Progenitor cell of endocrine pancreas (in vitro differentiated cells): ENCODE measurements at regions not wholly inside any gene's neighbourhood (a gene's known extent, or its start where the extent isn't known, plus 50 kb on each side); places are given as distances from the start of the nearest gene placed in this dataset.

Source experiments
- DNase-seq: peaks from one replicate; pipeline ENCODE4 v3.0.0; 2021; ENCODE audit warnings: low spot score; ENCODE audit not compliant: unreplicated experiment
- H3K27ac Mint-ChIP-seq: 2 replicates; pipeline ENCODE4 v1.8.0; 2021; ENCODE audit warnings: mild to moderate bottlenecking, moderate library complexity, mixed read lengths
- H3K27me3 Mint-ChIP-seq: 2 replicates; pipeline ENCODE4 v1.8.0; 2021; ENCODE audit warnings: mixed read lengths
- H3K36me3 Mint-ChIP-seq: 2 replicates; pipeline ENCODE4 v1.8.0; 2022; ENCODE audit warnings: mixed read lengths; ENCODE audit not compliant: insufficient read depth
- H3K4me1 Mint-ChIP-seq: 2 replicates; pipeline ENCODE4 v1.8.0; 2021; ENCODE audit warnings: low read depth, mixed read lengths
- H3K4me3 Mint-ChIP-seq: 2 replicates; pipeline ENCODE4 v1.8.0; 2021; ENCODE audit warnings: low read depth, mild to moderate bottlenecking, moderate library complexity, mixed read lengths
- H3K9me3 Mint-ChIP-seq: 2 replicates; pipeline ENCODE4 v1.8.0; 2021; ENCODE audit warnings: low read depth, mixed read lengths
- TF ChIP-seq, protein P1 (sequence below): fragments of 200-600 bp; sonication (generic); IDR thresholded peaks from one replicate; pipeline ENCODE4 v1.5.0; 2021; ENCODE audit warnings: antibody characterized with exemption, mild to moderate bottlenecking; ENCODE audit not compliant: unreplicated experiment

DNA sequence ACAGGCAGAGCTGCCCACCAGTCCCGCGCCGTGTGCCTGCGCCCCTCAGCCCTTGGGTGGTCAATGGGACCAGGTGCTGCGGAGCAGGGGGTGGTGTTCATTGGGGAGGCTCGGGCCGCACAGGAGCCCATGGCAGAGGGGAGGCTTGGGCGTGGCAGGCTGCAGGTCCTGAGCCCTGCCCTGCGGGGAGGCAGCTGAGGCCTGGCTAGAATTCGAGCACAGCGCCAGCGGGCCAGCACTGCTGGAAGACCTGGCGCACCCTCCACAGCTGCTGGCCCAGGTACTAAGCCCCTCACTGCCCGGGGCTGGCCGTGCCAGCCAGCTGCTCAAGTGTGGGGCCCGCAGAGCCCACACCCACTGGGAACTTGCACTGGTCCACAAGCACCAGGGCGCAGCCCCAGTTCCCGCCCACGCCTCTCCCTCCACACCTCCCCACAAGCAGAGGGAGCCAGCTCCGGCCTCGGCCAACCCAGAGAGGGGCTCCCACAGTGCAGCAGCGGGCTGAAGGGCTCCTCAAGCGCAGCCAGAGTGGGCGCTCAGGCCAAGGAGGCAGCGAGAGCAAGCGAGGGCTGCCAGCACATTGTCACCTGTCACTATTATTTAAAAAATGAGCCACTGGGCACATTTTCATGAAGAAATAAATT lies 645.8 kb downstream of the CENPC start:
- TF ChIP-seq, protein P1, sequence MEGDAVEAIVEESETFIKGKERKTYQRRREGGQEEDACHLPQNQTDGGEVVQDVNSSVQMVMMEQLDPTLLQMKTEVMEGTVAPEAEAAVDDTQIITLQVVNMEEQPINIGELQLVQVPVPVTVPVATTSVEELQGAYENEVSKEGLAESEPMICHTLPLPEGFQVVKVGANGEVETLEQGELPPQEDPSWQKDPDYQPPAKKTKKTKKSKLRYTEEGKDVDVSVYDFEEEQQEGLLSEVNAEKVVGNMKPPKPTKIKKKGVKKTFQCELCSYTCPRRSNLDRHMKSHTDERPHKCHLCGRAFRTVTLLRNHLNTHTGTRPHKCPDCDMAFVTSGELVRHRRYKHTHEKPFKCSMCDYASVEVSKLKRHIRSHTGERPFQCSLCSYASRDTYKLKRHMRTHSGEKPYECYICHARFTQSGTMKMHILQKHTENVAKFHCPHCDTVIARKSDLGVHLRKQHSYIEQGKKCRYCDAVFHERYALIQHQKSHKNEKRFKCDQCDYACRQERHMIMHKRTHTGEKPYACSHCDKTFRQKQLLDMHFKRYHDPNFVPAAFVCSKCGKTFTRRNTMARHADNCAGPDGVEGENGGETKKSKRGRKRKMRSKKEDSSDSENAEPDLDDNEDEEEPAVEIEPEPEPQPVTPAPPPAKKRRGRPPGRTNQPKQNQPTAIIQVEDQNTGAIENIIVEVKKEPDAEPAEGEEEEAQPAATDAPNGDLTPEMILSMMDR: no peak

DNA sequence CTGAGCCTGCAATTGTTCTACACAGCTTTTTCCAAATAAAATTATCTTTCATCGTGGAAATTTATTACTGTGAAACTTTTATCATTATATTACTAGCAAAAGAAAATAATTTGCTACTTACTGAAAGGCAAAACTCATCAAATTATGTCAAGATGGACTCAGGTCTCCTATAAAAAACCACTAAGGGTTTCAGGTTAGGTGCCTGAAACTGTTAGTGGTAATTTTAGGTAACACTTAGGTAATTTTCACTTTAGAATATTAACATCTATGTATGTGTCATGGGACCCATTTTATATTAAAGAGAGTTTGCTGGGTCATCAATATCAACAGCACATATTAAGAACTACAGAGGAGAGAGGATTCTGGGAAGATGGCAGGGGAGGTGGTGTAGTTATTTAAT lies 651.5 kb downstream of the CENPC start:
- no peaks in the 10 kb centered on the region for H3K36me3 Mint-ChIP-seq
- no peak overlapping the region for H3K4me3 Mint-ChIP-seq
- DNase-seq: no peak
- H3K4me1 Mint-ChIP-seq: peaks cover 5% of the 10 kb centered on the region
- TF ChIP-seq, protein P1: no peak
- peaks cover 5% of the 10 kb centered on the region for H3K9me3 Mint-ChIP-seq
- H3K27me3 Mint-ChIP-seq: no peaks in the 10 kb centered on the region
- no peak overlapping the region for H3K27ac Mint-ChIP-seq

More for the DNA sequence above, 645.8 kb downstream of the CENPC start:
- Mint-ChIP-seq H3K4me3 (no peak overlapping the region), H3K27ac (no peak overlapping the region), H3K36me3 (peaks cover 1% of the 10 kb centered on the region), H3K9me3 (peaks cover 5% of the 10 kb centered on the region), H3K4me1 (no peaks in the 10 kb centered on the region), H3K27me3 (no peaks in the 10 kb centered on the region)
- no peak for DNase-seq

DNA sequence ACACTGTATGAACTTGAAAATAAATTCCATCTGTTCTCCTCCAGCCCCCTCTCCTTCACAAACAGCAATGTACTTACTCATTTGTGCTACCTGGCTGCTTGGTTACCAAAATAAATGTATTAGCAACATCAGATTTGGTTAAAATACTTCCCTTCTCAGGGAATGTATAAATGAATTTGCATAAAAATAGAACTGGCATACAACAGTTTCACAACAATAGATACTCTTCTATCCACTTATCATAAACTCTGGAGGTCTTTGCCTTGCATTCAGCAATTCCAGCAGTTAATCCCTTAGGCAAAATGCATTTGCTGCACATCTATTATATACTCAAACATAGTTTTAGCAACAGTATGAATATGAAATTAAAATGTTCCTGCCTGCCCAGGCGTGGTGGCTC lies 658.2 kb downstream of the CENPC start:
- no peak for DNase-seq
- no peak overlapping the region for H3K27ac Mint-ChIP-seq
- peaks cover 5% of the 10 kb centered on the region for H3K4me1 Mint-ChIP-seq
- TF ChIP-seq, protein P1: no peak
- peaks cover 10% of the 10 kb centered on the region for H3K9me3 Mint-ChIP-seq
- no peaks in the 10 kb centered on the region for H3K27me3 Mint-ChIP-seq
- H3K36me3 Mint-ChIP-seq: peaks cover 6% of the 10 kb centered on the region
- no peak overlapping the region for H3K4me3 Mint-ChIP-seq

DNA sequence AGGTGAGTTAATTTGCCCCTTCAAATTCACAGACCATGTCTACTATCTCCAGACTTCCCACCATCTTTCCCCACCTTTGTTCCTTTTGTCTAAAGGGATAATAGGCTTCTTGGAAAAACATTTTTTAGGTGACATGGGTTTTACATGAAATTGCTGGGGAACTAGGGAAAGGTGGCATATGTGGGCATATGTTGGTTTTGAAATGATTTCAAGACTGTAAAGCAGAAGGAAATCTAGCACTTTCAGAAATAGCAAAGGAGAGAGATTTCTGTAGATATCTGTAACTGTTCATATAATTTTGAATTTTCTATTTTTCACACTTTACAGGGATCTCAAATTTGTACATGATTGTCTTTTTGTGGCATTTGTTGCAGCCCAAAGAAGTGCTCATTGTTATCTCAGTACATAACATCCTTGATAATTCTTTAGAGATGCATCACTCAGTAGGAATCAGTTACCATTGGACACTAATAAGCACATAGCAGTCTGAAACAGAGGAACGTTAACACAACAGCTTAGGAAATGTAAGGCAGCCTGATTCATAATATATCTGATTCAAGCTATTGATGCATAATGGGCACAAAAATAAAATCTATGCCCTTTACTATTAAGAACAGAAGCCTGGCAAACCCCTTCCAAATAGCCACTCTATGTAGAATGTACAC lies 659.7 kb downstream of the CENPC start:
- TF ChIP-seq, protein P1: no peak
- no peaks in the 10 kb centered on the region for H3K27me3 Mint-ChIP-seq
- H3K4me3 Mint-ChIP-seq: no peak overlapping the region
- peaks cover 16% of the 10 kb centered on the region for H3K9me3 Mint-ChIP-seq
- peaks cover 5% of the 10 kb centered on the region for H3K4me1 Mint-ChIP-seq
- peaks cover 8% of the 10 kb centered on the region for H3K36me3 Mint-ChIP-seq
- H3K27ac Mint-ChIP-seq: no peak overlapping the region
- DNase-seq: no peak

DNA sequence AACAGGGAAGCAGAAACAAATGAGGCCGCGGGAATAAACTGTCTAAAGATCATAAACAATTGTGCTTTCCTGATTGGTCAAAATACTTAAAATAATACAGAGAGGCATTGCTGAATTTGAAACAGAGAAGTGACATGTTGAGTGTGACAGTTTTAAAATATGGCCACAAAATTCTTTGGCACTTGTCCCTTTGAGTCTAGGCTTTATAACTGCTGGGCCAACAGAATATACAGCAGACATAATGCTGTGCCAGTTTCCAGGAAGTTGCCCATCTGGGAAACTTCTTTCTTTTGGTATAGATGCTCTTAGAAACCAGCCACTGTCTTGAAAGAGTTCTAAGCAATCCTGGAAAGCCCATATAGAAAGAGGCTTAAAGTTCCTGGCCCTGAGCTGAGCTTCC lies 668.4 kb downstream of the CENPC start:
- H3K9me3 Mint-ChIP-seq: peaks cover 4% of the 10 kb centered on the region
- DNase-seq: no peak
- H3K4me3 Mint-ChIP-seq: no peak overlapping the region
- TF ChIP-seq, protein P1: no peak
- H3K27ac Mint-ChIP-seq: no peak overlapping the region
- peaks cover 1% of the 10 kb centered on the region for H3K36me3 Mint-ChIP-seq
- no peaks in the 10 kb centered on the region for H3K4me1 Mint-ChIP-seq
- H3K27me3 Mint-ChIP-seq: no peaks in the 10 kb centered on the region
